Naive thymus-derived CD4-positive, alpha-beta T cell (primary cell): ENCODE measurements at regions not wholly inside any gene's neighbourhood (a gene's known extent, or its start where the extent isn't known, plus 50 kb on each side); places are given as distances from the start of the nearest gene placed in this dataset.

Source experiments
- ATAC-seq: fragments of 150-1000 bp; cut with Tn5 transposase; 2 replicates; pipeline ENCODE4 v1.10.0; 2021; ENCODE audit warnings: mild to moderate bottlenecking, moderate library complexity
- CTCF ChIA-PET: fragments of 350-600 bp; sonication (Branson Sonifier 250); formaldehyde crosslinking; loops from one replicate; lab custom pipeline; 2021; ENCODE audit warnings: antibody characterized with exemption; lab: Charles Lee
- POLR2A ChIA-PET: fragments of 350-600 bp; sonication (Branson Sonifier 250); formaldehyde crosslinking; loops from one replicate; lab custom pipeline; 2021; ENCODE audit warnings: antibody characterized with exemption, inconsistent platforms; lab: Charles Lee
- DNase-seq, 9 donors: peaks; one replicate each; pipeline versions ENCODE4 v3.0.0 to v3.0.0-alpha.2; 2020 to 2022; ENCODE audit warnings: mixed read lengths in 1 of 9
- H3K27ac ChIP-seq: one replicate; pipeline ENCODE4 v1.7.0; 2013; ENCODE audit warnings: mild to moderate bottlenecking, low read depth, low read length, moderate library complexity
- H3K27me3 ChIP-seq, 2 donors: one replicate each; pipeline ENCODE4 v1.7.0; 2013; ENCODE audit warnings: low read length in 2 of 2, mild to moderate bottlenecking in 2 of 2, moderate library complexity in 2 of 2; ENCODE audit not compliant: control insufficient read depth in 2 of 2, insufficient read depth in 2 of 2
- H3K36me3 ChIP-seq, 3 experiments: 1 replicate in 2 of 3; 2 replicates in 1 of 3; pipeline ENCODE4 v1.7.0; 2013; ENCODE audit warnings: low read length in 3 of 3, mild to moderate bottlenecking in 3 of 3, moderate library complexity in 1 of 3; ENCODE audit not compliant: insufficient read depth in 3 of 3, control insufficient read depth in 2 of 3
- H3K4me1 ChIP-seq, 2 donors: one replicate each; pipeline ENCODE4 v1.7.0; 2013; ENCODE audit warnings: low read length in 2 of 2, mild to moderate bottlenecking in 2 of 2, moderate library complexity in 1 of 2; ENCODE audit not compliant: control insufficient read depth in 2 of 2, insufficient read depth in 2 of 2
- H3K4me3 ChIP-seq: 2 replicates; pipeline ENCODE4 v1.7.0; 2013; ENCODE audit warnings: mild to moderate bottlenecking, low read length
- H3K9me3 ChIP-seq, 3 experiments: 1 replicate in 2 of 3; 2 replicates in 1 of 3; pipeline ENCODE4 v1.7.0; 2013; ENCODE audit warnings: low read length in 3 of 3; ENCODE audit not compliant: control insufficient read depth in 2 of 3
- H3K27ac Mint-ChIP-seq, 9 donors: one replicate each; pipeline ENCODE4 v1.8.0; 2020 to 2022; ENCODE audit warnings: mixed read lengths in 9 of 9, mild to moderate bottlenecking in 8 of 9, moderate library complexity in 5 of 9, inconsistent platforms in 2 of 9
- H3K27me3 Mint-ChIP-seq, 5 donors: one replicate each; pipeline ENCODE4 v1.8.0; 2021 to 2022; ENCODE audit warnings: mixed read lengths in 5 of 5, mild to moderate bottlenecking in 1 of 5
- H3K36me3 Mint-ChIP-seq, 5 donors: one replicate each; pipeline ENCODE4 v1.8.0; 2020 to 2022; ENCODE audit warnings: mixed read lengths in 5 of 5, mild to moderate bottlenecking in 3 of 5, inconsistent platforms in 1 of 5
- H3K4me1 Mint-ChIP-seq, 7 donors: one replicate each; pipeline ENCODE4 v1.8.0; 2020 to 2022; ENCODE audit warnings: mixed read lengths in 7 of 7, mild to moderate bottlenecking in 3 of 7, inconsistent platforms in 1 of 7
- H3K4me3 Mint-ChIP-seq, 10 donors: one replicate each; pipeline ENCODE4 v1.8.0; 2020 to 2022; ENCODE audit warnings: mild to moderate bottlenecking in 10 of 10, mixed read lengths in 10 of 10, moderate library complexity in 6 of 10, inconsistent platforms in 2 of 10
- H3K9me3 Mint-ChIP-seq, 11 donors: one replicate each; pipeline ENCODE4 v1.8.0; 2020 to 2022; ENCODE audit warnings: mixed read lengths in 11 of 11, mild to moderate bottlenecking in 4 of 11, inconsistent platforms in 1 of 11, moderate library complexity in 1 of 11
- intact Hi-C, 2 donors: fragments of 100-400 bp; cut with micrococcal nuclease; formaldehyde crosslinking; loops; one replicate each; pipeline ENCODE4 v1.15.1; 2023

- Histone ChIP-seq H3K9me3 (no peaks in the 10 kb centered on the region), H3K27ac (no peak overlapping the region), H3K4me3 (no peak overlapping the region), H3K36me3 (no peaks in the 10 kb centered on the region), H3K4me1 (no peaks in the 10 kb centered on the region), H3K27me3 (no peaks in the 10 kb centered on the region)
- ATAC-seq (no peak), DNase-seq (no peak)
- Mint-ChIP-seq H3K27ac (no peak overlapping the region), H3K36me3 (no peaks in the 10 kb centered on the region), H3K4me3 (no peak overlapping the region), H3K27me3 (peaks cover 0 to 11% (median 3%) of the 10 kb centered on the region in 5 donors), H3K9me3 (peaks cover 0 to 3% (median 0%) of the 10 kb centered on the region in 11 donors), H3K4me1 (no peaks in the 10 kb centered on the region)
- ChIA-PET CTCF (no interaction called here), POLR2A (no interaction called here)
- intact Hi-C loops: no loop called here
These were observed 141.1 kb downstream of the QDPR start for GRCh38 chr4:17370818-17371217.

GRCh38 chr4:17368408-17368807 lies 143.5 kb downstream of the QDPR start:
- Histone ChIP-seq H3K9me3 (no peaks in the 10 kb centered on the region), H3K27me3 (no peaks in the 10 kb centered on the region), H3K27ac (no peak overlapping the region), H3K4me1 (no peaks in the 10 kb centered on the region), H3K4me3 (no peak overlapping the region), H3K36me3 (no peaks in the 10 kb centered on the region)
- no peak for ATAC-seq
- Mint-ChIP-seq H3K36me3 (no peaks in the 10 kb centered on the region), H3K4me1 (no peaks in the 10 kb centered on the region), H3K27me3 (peaks cover 0 to 9% (median 0%) of the 10 kb centered on the region in 5 donors), H3K27ac (no peak overlapping the region), H3K9me3 (peaks cover 0 to 3% (median 0%) of the 10 kb centered on the region in 11 donors), H3K4me3 (no peak overlapping the region)
- POLR2A ChIA-PET: no interaction called here
- intact Hi-C loops: no loop called here
- CTCF ChIA-PET: no interaction called here
- DNase-seq: no peak

- Histone ChIP-seq H3K9me3 (no peaks in the 10 kb centered on the region), H3K27ac (no peak overlapping the region), H3K36me3 (no peaks in the 10 kb centered on the region), H3K27me3 (no peaks in the 10 kb centered on the region), H3K4me3 (no peak overlapping the region), H3K4me1 (no peaks in the 10 kb centered on the region)
- ATAC-seq (no peak), DNase-seq (no peak)
- Mint-ChIP-seq H3K27ac (no peak overlapping the region), H3K4me1 (peaks cover 2 to 7% (median 5%) of the 10 kb centered on the region in 7 donors), H3K27me3 (peaks cover 0 to 9% (median 0%) of the 10 kb centered on the region in 5 donors), H3K9me3 (peaks cover 0 to 3% (median 0%) of the 10 kb centered on the region in 11 donors), H3K4me3 (no peak overlapping the region), H3K36me3 (no peaks in the 10 kb centered on the region)
- ChIA-PET POLR2A (no interaction called here), CTCF (no interaction called here)
- intact Hi-C loops: no loop called here
These were observed 144.7 kb downstream of the QDPR start for GRCh38 chr4:17367201-17367600.

- H3K27me3 Mint-ChIP-seq: peaks cover 0 to 9% (median 4%) of the 10 kb centered on the region in 5 donors
- POLR2A ChIA-PET: no interaction called here
- no peaks in the 10 kb centered on the region for H3K4me1 ChIP-seq
- no peaks in the 10 kb centered on the region for H3K9me3 ChIP-seq
- no peaks in the 10 kb centered on the region for H3K36me3 Mint-ChIP-seq
- H3K27ac Mint-ChIP-seq: no peak overlapping the region
- H3K27me3 ChIP-seq: no peaks in the 10 kb centered on the region
- no peak overlapping the region for H3K4me3 ChIP-seq
- CTCF ChIA-PET: no interaction called here
- intact Hi-C loops: no loop called here
- peaks cover 0 to 3% (median 0%) of the 10 kb centered on the region in 11 donors for H3K9me3 Mint-ChIP-seq
- H3K4me1 Mint-ChIP-seq: peaks cover 2 to 9% (median 8%) of the 10 kb centered on the region in 7 donors
- DNase-seq (no peak), ATAC-seq (no peak)
- no peak overlapping the region for H3K4me3 Mint-ChIP-seq
- no peak overlapping the region for H3K27ac ChIP-seq
- H3K36me3 ChIP-seq: no peaks in the 10 kb centered on the region
These were observed 145.4 kb downstream of the QDPR start for GRCh38 chr4:17366496-17366895.

- Histone ChIP-seq H3K9me3 (no peaks in the 10 kb centered on the region), H3K4me1 (no peaks in the 10 kb centered on the region), H3K4me3 (no peak overlapping the region), H3K27me3 (no peaks in the 10 kb centered on the region), H3K27ac (no peak overlapping the region), H3K36me3 (no peaks in the 10 kb centered on the region)
- DNase-seq (no peak), ATAC-seq (no peak)
- intact Hi-C loops: no loop called here
- POLR2A ChIA-PET: no interaction called here
- Mint-ChIP-seq H3K9me3 (peaks cover 0 to 3% (median 0%) of the 10 kb centered on the region in 11 donors), H3K27ac (no peak overlapping the region), H3K4me3 (no peak overlapping the region), H3K27me3 (peaks cover 0 to 9% (median 4%) of the 10 kb centered on the region in 5 donors), H3K4me1 (peaks cover 3 to 9% (median 8%) of the 10 kb centered on the region in 7 donors), H3K36me3 (no peaks in the 10 kb centered on the region)
- CTCF ChIA-PET: no interaction called here
These were observed 149.5 kb downstream of the QDPR start for GRCh38 chr4:17362430-17362829.

- H3K27me3 Mint-ChIP-seq: peaks cover 0 to 13% (median 4%) of the 10 kb centered on the region in 5 donors
- H3K27ac ChIP-seq: no peak overlapping the region
- no peaks in the 10 kb centered on the region for H3K36me3 Mint-ChIP-seq
- peaks cover 3 to 9% (median 8%) of the 10 kb centered on the region in 7 donors for H3K4me1 Mint-ChIP-seq
- H3K4me3 ChIP-seq: no peak overlapping the region
- CTCF ChIA-PET: no interaction called here
- no peaks in the 10 kb centered on the region for H3K27me3 ChIP-seq
- no peaks in the 10 kb centered on the region for H3K9me3 ChIP-seq
- no peak overlapping the region for H3K4me3 Mint-ChIP-seq
- DNase-seq (no peak), ATAC-seq (no peak)
- POLR2A ChIA-PET: interaction anchor here (0.6 kb wide), 1 partner anchor 40 kb away, joined by 3 read pairs; no protein-coding TSS in a partner anchor
- H3K27ac Mint-ChIP-seq: no peak overlapping the region
- intact Hi-C loops: no loop called here
- no peaks in the 10 kb centered on the region for H3K4me1 ChIP-seq
- no peaks in the 10 kb centered on the region for H3K36me3 ChIP-seq
- peaks cover 0 to 5% (median 0%) of the 10 kb centered on the region in 11 donors for H3K9me3 Mint-ChIP-seq
These were observed 153.6 kb downstream of the QDPR start for GRCh38 chr4:17358241-17358640.

- Mint-ChIP-seq H3K36me3 (no peaks in the 10 kb centered on the region), H3K9me3 (peaks cover 0 to 5% (median 0%) of the 10 kb centered on the region in 11 donors), H3K4me3 (no peak overlapping the region), H3K27me3 (peaks cover 0 to 11% (median 4%) of the 10 kb centered on the region in 5 donors), H3K27ac (no peak overlapping the region), H3K4me1 (peaks cover 0 to 1% (median 0%) of the 10 kb centered on the region in 7 donors)
- Histone ChIP-seq H3K4me1 (no peaks in the 10 kb centered on the region), H3K9me3 (no peaks in the 10 kb centered on the region), H3K27ac (no peak overlapping the region), H3K4me3 (no peak overlapping the region), H3K27me3 (no peaks in the 10 kb centered on the region), H3K36me3 (no peaks in the 10 kb centered on the region)
- CTCF ChIA-PET: interaction anchor here (0.6 kb wide), 1 partner anchor 210 kb away, joined by 4 read pairs; no protein-coding TSS in a partner anchor
- POLR2A ChIA-PET: no interaction called here
- intact Hi-C loops: no loop called here
- no peak for DNase-seq
- ATAC-seq: no peak
These were observed 155.0 kb downstream of the QDPR start for GRCh38 chr4:17356926-17357325.
